Lower leg skin (tissue), 3 donors: ENCODE measurements at regions not wholly inside any gene's neighbourhood (a gene's known extent, or its start where the extent isn't known, plus 50 kb on each side); places are given as distances from the start of the nearest gene placed in this dataset.

Experiments
- CTCF ChIP-seq, 3 donors: fragments of 450-650 bp; IDR thresholded peaks; one replicate each; pipeline ENCODE4 v1.5.1; 2016; ENCODE audit warnings: antibody characterized with exemption in 3 of 3, mild to moderate bottlenecking in 3 of 3, moderate library complexity in 2 of 3
- POLR2A ChIP-seq, 2 donors: fragments of 450-650 bp; IDR thresholded peaks; one replicate each; pipeline ENCODE4 v1.6.1; 2016 to 2017; ENCODE audit warnings: antibody characterized with exemption in 2 of 2, mild to moderate bottlenecking in 1 of 2, moderate library complexity in 1 of 2

- TF ChIP-seq CTCF (IDR thresholded peaks at IDR 0.05), result no peak
- no peak for TF ChIP-seq POLR2A (IDR thresholded peaks at IDR 0.05)
These were observed 1679.7 kb upstream of the B3GALT2 start for GRCh38 chr1:194866153-194866552.
